ENCODE measurements at regions not wholly inside any gene's neighbourhood (a gene's known extent, or its start where the extent isn't known, plus 50 kb on each side); places are given as distances from the start of the nearest gene placed in this dataset.

DNA sequence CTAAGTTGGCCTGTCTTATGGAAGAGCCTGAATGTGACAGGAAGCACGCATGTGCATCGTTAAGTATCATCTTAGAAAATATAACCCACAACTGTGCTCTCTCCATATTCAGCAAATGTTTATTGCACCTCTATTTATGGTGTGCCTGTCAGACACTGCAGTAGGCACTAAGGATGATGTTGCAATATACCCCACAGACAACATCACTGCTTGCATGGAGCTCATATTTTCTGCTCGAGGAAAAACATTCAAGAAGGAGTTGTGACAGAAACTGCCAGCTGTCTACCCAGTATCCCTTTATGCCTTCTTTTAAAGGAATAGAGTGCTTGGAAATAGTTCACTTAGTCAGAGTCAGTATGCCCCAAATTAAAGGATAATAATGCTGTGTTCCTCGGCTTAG, 132.3 kb upstream of the RBFOX1 start:
- intact Hi-C loops (cut with DNase I): no loop called here
- no peak for DNase-seq (ENCODE audit: low spot score)

DNA sequence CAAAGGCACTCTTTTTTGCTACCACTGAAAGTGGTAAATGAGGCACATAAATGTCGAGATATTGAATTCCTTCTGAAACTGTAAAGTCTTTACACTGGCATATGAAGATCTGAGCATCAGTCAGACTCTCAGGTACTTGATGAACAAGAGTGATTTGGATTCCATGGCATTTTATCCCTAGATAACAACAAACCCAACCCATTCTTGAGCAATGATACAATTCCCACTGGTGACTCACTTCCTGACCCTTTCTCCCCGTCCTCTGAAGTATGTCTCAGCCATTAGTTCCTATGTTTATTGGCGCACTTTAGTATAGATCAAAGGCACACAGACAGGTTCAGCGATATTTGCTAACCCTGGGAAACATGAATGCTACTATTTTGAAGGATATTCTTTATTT, 147.0 kb upstream of the RBFOX1 start:
- DNase-seq (ENCODE audit: low spot score): no peak
- intact Hi-C loops (cut with DNase I): no loop called here

DNA sequence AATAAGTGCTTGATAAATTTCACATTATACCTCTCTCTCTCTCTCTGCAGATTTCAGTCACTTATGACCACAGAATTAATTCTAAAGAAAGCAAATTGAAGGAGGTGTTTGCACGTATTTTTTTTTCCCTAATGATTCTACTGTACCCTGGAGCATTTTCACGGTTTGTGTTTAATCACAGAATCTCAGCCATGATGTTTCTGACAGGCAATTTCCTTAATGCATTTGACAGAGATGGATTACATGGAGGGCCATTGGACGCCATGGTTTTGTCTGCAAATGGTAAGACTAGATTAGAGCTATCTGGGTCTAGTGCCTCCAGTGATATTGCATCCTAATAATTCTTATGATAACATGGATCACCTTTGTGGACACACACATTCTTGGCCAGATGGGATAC, 147.5 kb upstream of the RBFOX1 start:
- intact Hi-C loops (cut with DNase I): no loop called here
- no peak for DNase-seq (ENCODE audit: low spot score)

DNA sequence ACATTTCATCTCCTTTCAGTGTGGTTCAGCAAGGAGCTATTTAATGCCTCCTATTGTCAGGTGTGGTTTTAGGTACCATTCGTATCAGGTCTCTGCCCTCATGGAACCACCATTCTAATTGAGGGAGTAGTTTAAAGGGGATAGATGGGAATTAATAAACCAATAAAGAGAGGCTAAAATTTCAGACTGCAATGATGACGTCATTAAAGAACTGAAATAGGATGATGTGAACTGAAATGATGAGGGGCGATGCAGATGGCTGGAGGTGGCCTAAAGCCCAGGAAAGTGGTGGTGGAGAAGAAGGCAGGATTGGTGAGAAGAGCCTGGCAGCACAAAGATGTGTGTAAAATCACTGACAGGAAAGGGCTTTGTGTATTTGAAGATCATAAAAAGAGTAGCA, 148.9 kb upstream of the RBFOX1 start:
- DNase-seq (ENCODE audit: low spot score): no peak
- intact Hi-C loops (cut with DNase I): no loop called here

DNA sequence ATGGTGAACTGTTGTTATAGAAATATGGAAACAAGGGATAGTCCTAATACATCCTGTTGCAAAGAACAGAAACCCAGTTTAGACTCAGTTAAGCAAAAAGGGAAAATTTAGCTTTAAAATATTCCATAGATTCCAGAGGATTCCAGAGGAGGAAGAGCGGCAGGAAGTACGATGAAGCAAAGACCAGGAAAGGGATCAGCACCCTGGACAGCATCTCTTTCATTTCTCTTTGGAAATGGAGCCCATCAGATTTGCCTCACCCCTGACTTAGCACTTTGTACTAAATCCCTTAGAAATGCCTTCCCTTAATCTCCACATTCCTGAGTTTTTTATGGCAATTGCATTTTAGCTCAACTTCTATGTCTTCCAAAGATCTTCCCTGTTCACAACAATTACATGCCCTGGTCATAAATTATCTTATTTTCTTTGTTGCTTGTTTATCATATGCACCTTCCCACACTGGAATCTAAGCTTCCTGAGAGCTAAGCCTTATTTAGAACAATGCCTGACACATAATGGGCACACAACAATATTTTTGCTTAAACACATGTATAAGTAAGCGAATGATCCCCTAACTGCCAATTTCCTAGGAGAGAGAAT, 150.0 kb upstream of the RBFOX1 start:
- intact Hi-C loops (cut with DNase I): no loop called here
- DNase-seq (ENCODE audit: low spot score): no peak

DNA sequence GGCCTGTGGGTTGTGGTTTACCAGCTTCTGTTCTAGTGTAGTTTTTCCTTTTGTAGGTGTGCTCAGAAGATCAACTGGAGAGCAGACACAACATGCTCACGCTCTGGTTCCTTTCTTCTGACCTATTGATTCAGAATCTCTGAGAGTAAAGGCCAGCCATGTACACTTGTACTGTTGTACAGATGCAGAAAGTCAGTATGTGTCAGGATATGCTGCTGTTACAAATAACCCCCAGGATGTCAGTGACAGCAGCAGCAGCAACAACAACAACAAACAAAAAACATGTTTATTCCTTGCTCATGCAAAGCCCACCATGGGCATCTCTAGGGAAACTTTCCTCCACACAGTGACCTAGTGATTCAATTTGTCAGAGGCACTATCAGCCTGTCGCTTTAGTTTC, 154.8 kb upstream of the RBFOX1 start:
- DNase-seq (ENCODE audit: low spot score): no peak
- intact Hi-C loops (cut with DNase I): no loop called here

DNA sequence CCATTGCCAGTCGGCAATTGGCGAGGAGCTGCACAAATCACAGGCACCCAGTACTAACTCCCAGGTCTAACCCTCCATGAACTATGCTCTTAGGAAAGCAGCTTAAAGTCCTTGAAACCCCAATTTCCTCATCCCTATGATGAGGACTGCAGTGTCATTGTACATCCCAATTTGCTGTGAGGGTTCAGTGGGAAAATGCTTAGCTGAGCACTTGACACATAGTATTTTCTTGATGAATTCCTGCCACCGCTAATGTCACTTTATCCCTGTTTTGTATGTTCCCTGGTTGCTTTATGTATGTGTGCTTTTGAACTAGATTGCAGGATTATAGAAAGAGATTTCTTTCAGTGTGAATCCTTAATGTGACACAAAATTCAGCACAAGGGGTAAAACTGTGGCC, 161.5 kb upstream of the RBFOX1 start:
- no peak for DNase-seq (ENCODE audit: low spot score)
- intact Hi-C loops (cut with DNase I): no loop called here

- DNase-seq (ENCODE audit: low spot score): no peak
- intact Hi-C loops (cut with DNase I): no loop called here
Measured at GRCh38 chr16:7167626-7168025, 165.0 kb upstream of the RBFOX1 start.

DNA sequence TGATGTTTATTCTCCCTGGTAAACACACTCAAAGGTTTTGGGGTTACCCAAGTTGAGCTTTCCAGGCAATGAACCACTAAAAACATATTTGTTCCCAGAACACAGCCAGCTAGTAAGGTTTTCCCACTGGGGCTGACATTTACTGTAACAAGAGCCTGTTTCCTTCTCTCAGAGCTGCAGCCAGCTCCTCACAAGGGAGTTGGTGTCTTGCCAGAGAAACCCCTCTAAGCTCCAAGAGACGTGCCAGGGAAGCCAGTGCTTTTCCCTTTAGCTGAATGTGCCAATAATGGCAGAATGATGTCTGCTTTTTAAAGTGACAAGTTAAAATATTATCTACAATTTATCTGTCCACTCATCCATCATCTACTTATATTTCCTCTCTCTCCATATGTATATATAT, 170.8 kb upstream of the RBFOX1 start:
- intact Hi-C loops (cut with DNase I): no loop called here
- DNase-seq (ENCODE audit: low spot score): no peak

GRCh38 chr16:7160093-7160492, 172.6 kb upstream of the RBFOX1 start:
- intact Hi-C loops (cut with DNase I): no loop called here
- no peak for DNase-seq (ENCODE audit: low spot score)

- intact Hi-C loops (cut with DNase I): no loop called here
Measured at GRCh38 chr16:7158481-7158880, 174.2 kb upstream of the RBFOX1 start.

DNA sequence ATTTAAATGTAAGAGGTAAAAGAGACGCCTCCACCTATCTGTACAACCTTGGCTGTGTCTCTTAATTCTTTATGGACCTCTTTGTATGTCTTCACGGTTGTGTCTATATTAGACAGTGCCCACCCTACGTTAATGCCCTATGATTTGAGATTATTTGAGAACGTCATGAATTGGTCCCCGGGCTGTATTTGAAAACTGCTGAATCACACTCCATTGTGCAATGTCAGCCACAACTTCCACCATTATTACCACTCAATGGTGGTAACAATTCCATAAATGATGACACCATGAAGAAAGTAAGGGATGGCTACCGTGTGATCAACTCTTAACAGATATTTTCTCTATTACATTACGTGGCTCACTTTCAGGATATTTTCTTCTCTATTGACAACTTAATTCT, 182.4 kb upstream of the RBFOX1 start:
- DNase-seq (ENCODE audit: low spot score): no peak
- intact Hi-C loops (cut with DNase I): no loop called here

More at GRCh38 chr16:7158481-7158880, 174.2 kb upstream of the RBFOX1 start:
- DNase-seq (ENCODE audit: low spot score): no peak

DNA sequence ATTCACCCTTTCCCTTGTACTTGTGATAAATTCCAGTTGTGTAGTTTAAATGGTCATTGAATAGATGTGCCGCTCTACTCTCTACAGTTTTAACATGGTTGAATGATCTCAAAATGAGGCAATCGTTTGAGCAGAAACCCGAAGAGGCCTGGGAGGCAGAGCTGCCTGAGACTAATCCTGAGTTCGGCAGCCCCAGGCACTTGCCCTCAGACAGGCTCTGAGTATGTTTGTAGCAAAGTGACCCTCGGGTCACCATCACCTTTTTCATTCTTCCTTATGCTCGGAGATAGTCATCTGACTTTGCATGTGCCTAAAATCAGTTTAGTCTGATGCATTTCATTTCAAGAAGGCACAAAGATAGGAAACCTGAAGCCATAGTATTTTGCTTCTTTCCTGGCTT, 184.0 kb upstream of the RBFOX1 start:
- intact Hi-C loops (cut with DNase I): no loop called here
- DNase-seq (ENCODE audit: low spot score): no peak

DNA sequence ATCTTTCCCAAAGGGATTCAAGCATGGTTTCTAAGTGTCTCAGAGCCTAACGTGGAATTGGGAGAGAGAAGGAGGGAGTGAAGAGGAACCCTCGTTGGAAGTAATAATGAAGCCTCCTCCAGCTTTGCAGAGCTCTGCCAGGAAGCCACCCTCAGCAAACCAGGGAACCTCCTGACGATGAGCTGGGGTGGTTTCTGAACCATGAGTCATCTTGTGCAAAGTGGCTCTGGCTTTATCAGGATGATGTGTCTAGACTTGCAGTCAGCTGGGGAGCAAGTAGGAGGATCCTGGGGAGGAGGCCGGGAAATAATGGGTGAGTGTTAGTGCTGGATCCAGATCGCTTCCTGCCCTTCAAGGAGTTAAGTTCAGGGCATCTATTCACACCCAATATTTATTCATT, 191.7 kb upstream of the RBFOX1 start:
- no peak for DNase-seq (ENCODE audit: low spot score)
- intact Hi-C loops (cut with DNase I): no loop called here

DNA sequence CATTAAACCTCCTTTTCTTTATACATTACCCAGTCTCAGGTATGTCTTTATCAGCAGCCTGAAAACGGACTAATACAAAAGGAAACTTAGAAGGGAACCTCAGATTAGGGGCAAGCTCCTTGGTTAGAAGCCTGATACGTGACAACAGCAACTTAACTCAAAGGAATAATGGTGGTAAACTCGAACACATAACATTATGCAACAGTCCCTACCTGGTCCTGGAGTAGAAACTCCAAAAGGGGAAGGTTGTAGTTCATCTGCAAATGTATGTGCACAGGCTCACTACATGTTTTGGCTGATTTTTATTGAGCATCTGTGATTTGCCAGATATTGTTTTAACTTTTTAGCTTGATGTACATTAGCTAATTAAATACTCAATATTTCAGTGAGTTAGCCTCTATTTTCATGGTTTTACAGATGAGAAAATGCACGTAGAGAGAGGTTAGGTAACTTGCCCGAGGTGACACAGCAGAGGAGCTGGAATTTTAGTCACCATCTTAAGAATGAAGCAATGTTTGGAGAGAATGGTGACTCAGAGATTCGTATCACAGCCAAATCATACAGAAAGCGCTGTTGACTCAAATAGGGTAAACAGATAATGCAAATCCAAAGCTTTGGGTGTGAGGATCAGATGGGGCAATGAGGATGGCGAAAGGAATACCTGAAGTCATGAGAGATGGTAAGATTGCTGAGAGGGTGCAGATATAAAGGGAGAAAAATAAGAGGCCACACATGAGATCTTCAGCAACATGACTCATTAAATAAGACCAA, 194.9 kb upstream of the RBFOX1 start:
- intact Hi-C loops (cut with DNase I): no loop called here
- no peak for DNase-seq (ENCODE audit: low spot score)

DNA sequence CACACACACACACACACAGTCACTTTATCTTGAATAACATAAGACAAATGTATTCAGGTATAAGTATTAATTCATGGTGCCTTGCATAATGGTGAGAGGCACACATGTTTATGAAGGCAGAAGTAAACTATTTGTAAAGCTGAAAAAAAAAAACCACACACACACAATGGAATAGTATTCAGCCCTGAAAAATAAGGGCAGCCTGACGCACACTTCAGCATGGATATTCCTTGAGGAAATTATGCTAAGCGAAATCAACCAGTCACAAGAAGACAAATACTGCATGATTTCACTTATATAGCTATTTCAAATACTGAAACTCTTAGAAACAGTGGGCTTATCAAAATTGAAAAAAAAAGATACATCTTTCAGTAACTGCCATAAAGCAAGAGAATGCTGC, 200.2 kb upstream of the RBFOX1 start:
- DNase-seq (ENCODE audit: low spot score): no peak
- intact Hi-C loops (cut with DNase I): no loop called here

DNA sequence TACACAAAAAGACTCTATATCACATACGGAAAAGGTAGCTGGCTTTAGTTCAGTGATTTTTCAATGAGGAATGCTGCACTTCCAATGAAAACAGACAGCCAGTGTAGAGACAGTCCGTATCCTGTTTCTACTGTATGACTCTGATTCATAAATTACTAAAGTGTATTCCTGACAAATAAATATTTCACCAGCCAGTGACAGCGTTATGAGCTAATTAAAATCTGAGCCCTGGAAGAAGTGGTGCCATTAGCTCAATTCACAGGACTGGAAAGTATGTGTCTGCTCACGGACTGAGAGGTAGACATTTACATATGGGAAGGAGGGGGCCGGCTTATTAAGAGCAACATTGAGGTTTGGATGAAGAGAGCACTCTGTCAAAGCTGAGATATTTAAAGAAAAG, 207.9 kb upstream of the RBFOX1 start:
- intact Hi-C loops (cut with DNase I): no loop called here
- DNase-seq (ENCODE audit: low spot score): no peak

DNA sequence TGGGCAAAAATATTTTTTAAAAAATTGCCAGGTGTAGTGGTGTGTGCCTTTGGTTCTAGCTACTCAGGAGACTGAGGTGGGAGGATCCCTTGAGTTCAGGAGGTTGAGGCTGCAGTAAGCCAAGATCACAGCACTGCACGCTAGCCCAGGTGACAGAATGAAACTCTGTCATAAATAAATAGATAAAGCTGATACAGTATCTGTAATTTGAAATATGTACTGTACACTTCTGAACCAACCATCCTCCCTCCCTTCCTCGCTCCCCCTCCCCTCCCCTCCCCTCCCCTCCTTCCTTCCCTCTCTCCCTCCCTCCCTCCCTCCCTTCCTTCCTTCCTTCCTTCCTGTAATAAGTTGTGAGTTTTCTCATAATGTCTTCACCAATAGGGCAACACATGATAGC, 208.4 kb upstream of the RBFOX1 start:
- intact Hi-C loops (cut with DNase I): no loop called here
- no peak for DNase-seq (ENCODE audit: low spot score)

DNA sequence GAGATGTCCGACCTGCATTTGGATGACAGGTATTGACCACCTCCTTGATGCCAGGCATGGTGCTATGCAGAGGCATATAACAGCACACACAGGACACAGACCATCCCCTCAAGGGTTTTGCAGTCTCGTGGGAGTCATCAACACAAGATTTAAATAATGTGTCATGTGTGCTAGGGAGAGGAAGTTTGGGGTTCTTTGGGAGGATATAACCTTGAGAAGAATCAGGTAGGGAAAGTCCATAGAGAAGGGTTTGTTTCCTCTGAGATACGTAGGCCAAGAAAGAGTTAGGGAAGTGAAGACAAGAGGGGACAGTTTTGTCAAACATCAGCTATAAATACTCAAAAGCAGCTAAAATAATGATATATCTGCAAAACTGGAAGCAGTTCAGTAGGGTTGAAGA, 215.9 kb upstream of the RBFOX1 start:
- intact Hi-C loops (cut with DNase I): no loop called here
- no peak for DNase-seq (ENCODE audit: low spot score)

DNA sequence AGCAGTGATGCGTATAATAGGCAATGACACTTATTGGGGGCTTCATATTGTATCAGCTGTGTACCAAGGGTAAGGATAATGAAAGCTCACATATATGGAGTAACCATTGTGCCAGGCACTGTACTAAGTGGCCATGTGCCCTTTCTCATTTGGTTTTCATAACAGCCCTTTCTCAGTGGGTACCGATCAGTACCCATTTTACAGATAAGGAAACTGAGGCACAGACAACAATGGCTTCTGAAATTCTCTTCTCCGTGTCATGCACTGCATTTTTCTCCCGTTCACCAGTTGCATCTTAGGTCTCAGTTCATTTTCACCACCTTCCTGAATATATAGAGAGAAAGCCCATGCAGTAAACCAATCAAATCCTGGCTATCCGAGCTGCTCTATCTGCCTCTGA, 216.7 kb upstream of the RBFOX1 start:
- DNase-seq (ENCODE audit: low spot score): no peak
- intact Hi-C loops (cut with DNase I): no loop called here

GRCh38 chr16:7113949-7114348, 218.7 kb upstream of the RBFOX1 start:
- intact Hi-C loops (cut with DNase I): no loop called here
- no peak for DNase-seq (ENCODE audit: low spot score)

- intact Hi-C loops (cut with DNase I): no loop called here
Measured at GRCh38 chr16:7113395-7113794, 219.2 kb upstream of the RBFOX1 start.

More at GRCh38 chr16:7113395-7113794, 219.2 kb upstream of the RBFOX1 start:
- no peak for DNase-seq (ENCODE audit: low spot score)

All from cardiac septum (tissue), 1 donor.